ENCODE measurements at regions not wholly inside any gene's neighbourhood (a gene's known extent, or its start where the extent isn't known, plus 50 kb on each side); places are given as distances from the start of the nearest gene placed in this dataset.

GRCh38 chr12:14264778-14265177, 100.7 kb upstream of the ATF7IP start:
- TF ChIP-seq NR2F2 (IDR thresholded peaks at IDR 0.05): no peak
- no peak for TF ChIP-seq GABPA (IDR thresholded peaks at IDR 0.05 in 1 of 2, conservative IDR thresholded peaks at IDR 0.05 in 1 of 2)
- no peak for TF ChIP-seq TAF1 (conservative IDR thresholded peaks at IDR 0.05)
- no peak for TF ChIP-seq HNF4A (conservative IDR thresholded peaks at IDR 0.05)
- no peak for TF ChIP-seq MAX (IDR thresholded peaks at IDR 0.05)
- no peak for TF ChIP-seq RAD21 (IDR thresholded peaks at IDR 0.05)
- TF ChIP-seq ATF3 (IDR thresholded peaks at IDR 0.05): no peak
- no peak for TF ChIP-seq EGR1 (IDR thresholded peaks at IDR 0.05; ENCODE audit: low read depth in 2 of 2)
- no peak for TF ChIP-seq CTCF (IDR thresholded peaks at IDR 0.05; ENCODE audit: low read depth, low read length, missing input control)
- TF ChIP-seq YY1 (IDR thresholded peaks at IDR 0.05): no peak
- no peak for TF ChIP-seq JUND (IDR thresholded peaks at IDR 0.05)
- no peak for TF ChIP-seq ZBTB33 (IDR thresholded peaks at IDR 0.05)

GRCh38 chr12:14268120-14268515, 97.4 kb upstream of the ATF7IP start:
- no peak for DNase-seq (ENCODE audit: low spot score)
- TF ChIP-seq GABPA (IDR thresholded peaks at IDR 0.05 in 1 of 2, conservative IDR thresholded peaks at IDR 0.05 in 1 of 2): no peak
- TF ChIP-seq TAF1 (conservative IDR thresholded peaks at IDR 0.05): no peak
- no peak for TF ChIP-seq FOXA2 (IDR thresholded peaks at IDR 0.05)
- TF ChIP-seq MAX (IDR thresholded peaks at IDR 0.05): no peak
- TF ChIP-seq ATF3 (IDR thresholded peaks at IDR 0.05): no peak
- TF ChIP-seq FOXA1 (IDR thresholded peaks at IDR 0.05): no peak
- no peak for TF ChIP-seq JUND (IDR thresholded peaks at IDR 0.05)
- no peak for TF ChIP-seq HNF4A (conservative IDR thresholded peaks at IDR 0.05)
- TF ChIP-seq EGR1 (IDR thresholded peaks at IDR 0.05; ENCODE audit: low read depth in 2 of 2): no peak
- no peak for TF ChIP-seq SP1 (IDR thresholded peaks at IDR 0.05)
- TF ChIP-seq REST (IDR thresholded peaks at IDR 0.05): no peak
- TF ChIP-seq HNF4G (IDR thresholded peaks at IDR 0.05): no peak
- TF ChIP-seq ZBTB33 (IDR thresholded peaks at IDR 0.05): no peak
- TF ChIP-seq RAD21 (IDR thresholded peaks at IDR 0.05): no peak
- no peak for TF ChIP-seq CTCF (IDR thresholded peaks at IDR 0.05; ENCODE audit: low read depth, low read length, missing input control)
- no peak for TF ChIP-seq YY1 (IDR thresholded peaks at IDR 0.05)
- no peak for TF ChIP-seq RXRA (IDR thresholded peaks at IDR 0.05)
- peaks cover 0 to 3% (median 0%) of the 10 kb centered on the region in 4 donors for H3K9me3 ChIP-seq (ENCODE audit: control insufficient read depth in 4 of 4, low read length in 3 of 4)
- no peaks in the 10 kb centered on the region for H3K4me1 ChIP-seq (ENCODE audit: control insufficient read depth in 4 of 4, insufficient read depth in 4 of 4, low read length in 3 of 4)
- H3K27ac ChIP-seq (ENCODE audit: low read depth in 1 of 2, low read length in 2 of 2): no peak overlapping the region
- no peaks in the 10 kb centered on the region for H3K27me3 ChIP-seq (ENCODE audit: control insufficient read depth in 4 of 4, insufficient read depth in 4 of 4, low read length in 3 of 4)
- H3K9ac ChIP-seq (ENCODE audit: low read depth in 1 of 2, low read length in 2 of 2): no peak overlapping the region
- no peak overlapping the region for H3K4me3 ChIP-seq (ENCODE audit: low read depth in 1 of 3, low read length in 3 of 3)
- H3K36me3 ChIP-seq (ENCODE audit: control insufficient read depth in 4 of 4, insufficient read depth in 3 of 4, low read depth in 1 of 4, low read length in 3 of 4): no peaks in the 10 kb centered on the region

More at GRCh38 chr12:14264778-14265177, 100.7 kb upstream of the ATF7IP start:
- no peaks in the 10 kb centered on the region for H3K27me3 ChIP-seq (ENCODE audit: control insufficient read depth in 4 of 4, insufficient read depth in 4 of 4, low read length in 3 of 4)
- WGBS: 84% methylated on average over 3 of the region's 3 CpGs
- DNase-seq (ENCODE audit: low spot score): no peak
- H3K27ac ChIP-seq (ENCODE audit: low read depth in 1 of 2, low read length in 2 of 2): no peak overlapping the region
- no peak overlapping the region for H3K4me3 ChIP-seq (ENCODE audit: low read depth in 1 of 3, low read length in 3 of 3)
- H3K9ac ChIP-seq (ENCODE audit: low read depth in 1 of 2, low read length in 2 of 2): no peak overlapping the region
- H3K9me3 ChIP-seq (ENCODE audit: control insufficient read depth in 4 of 4, low read length in 3 of 4): no peaks in the 10 kb centered on the region
- peaks cover 0 to 7% (median 0%) of the 10 kb centered on the region in 4 donors for H3K4me1 ChIP-seq (ENCODE audit: control insufficient read depth in 4 of 4, insufficient read depth in 4 of 4, low read length in 3 of 4)
- no peaks in the 10 kb centered on the region for H3K36me3 ChIP-seq (ENCODE audit: control insufficient read depth in 4 of 4, insufficient read depth in 3 of 4, low read depth in 1 of 4, low read length in 3 of 4)

All from liver (tissue), 8 donors.